NCI-H2171 (cell line): ENCODE measurements at regions not wholly inside any gene's neighbourhood (a gene's known extent, or its start where the extent isn't known, plus 50 kb on each side); places are given as distances from the start of the nearest gene placed in this dataset.

Source experiments
- DNase-seq: peaks from one replicate; lab custom pipeline; 2025; lab: John Stamatoyannopoulos, UW

DNA sequence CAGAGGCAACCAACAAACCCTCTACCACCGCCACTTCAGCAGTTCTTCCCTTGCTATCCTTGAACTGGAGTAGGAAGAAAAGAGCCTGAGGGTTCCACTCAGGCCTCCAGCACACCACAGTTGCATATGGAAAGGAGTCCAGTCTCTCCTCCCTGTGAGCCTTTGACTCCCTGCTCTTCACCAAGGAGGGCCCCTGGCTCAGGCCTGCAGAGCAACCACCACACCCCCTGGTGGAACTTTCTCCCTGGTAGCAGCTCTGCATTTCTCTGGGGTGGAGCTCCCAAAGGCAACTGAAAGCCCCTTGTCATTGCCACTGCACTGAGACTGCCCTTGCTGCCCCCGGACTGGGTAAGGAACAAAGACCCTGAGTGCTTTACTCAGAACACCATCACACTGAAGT lies 1021.5 kb upstream of the ADGRL2 start:
- DNase-seq: no peak

DNA sequence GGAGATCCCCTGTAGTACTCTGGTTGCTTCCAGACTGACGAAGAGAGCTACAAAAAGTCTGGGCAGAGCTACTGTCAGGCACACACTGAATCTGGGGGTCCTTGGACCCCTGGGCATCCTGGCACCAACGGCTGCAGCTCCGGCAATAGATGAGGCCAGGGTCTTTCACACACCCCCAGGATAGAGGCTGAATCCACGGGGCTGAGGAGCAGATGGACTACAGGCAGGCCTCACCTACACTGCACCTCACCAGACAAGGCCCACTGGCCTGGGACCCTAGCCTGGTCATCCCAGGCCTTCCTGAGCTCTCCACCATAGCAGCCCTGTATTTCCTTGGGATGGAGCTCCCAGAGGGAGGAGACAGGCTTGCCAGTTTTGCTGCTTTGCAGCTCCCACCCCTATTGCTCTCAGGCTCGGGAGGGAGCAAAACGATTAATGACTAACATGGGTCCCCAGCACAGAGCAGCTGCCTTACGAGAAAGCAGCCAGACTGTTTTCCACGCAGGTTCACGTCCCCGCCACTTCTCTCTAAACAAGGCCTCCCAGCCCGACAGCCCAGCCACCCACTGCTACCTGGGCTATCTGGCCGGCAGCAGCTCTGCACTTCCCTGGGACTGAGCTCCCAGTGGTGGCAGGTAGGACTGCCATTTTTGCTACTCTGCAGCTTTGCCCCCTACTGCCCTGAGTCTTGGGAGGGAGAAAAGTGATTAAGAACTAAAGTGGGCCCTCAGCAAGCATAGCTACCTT lies 1022.5 kb upstream of the ADGRL2 start:
- DNase-seq: no peak

DNA sequence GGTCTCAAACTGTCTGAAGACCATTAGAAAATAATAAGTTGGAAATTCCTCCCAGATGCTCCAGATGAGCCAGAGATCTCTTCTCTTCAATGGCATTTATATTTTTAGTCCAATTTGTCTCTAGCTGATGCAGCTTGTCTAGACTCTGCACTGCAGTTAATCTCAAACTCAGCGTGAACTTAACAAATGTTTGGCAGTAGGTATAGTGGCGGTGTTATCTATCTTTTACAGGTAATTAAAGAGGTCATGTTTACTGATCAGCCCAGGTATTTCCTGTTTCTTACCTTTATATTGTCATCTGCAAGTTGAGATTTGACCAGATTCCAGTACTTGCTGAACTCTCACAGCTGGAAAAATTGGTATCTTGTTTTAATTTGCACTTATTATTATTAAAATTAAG lies 1024.5 kb upstream of the ADGRL2 start:
- no peak for DNase-seq

DNA sequence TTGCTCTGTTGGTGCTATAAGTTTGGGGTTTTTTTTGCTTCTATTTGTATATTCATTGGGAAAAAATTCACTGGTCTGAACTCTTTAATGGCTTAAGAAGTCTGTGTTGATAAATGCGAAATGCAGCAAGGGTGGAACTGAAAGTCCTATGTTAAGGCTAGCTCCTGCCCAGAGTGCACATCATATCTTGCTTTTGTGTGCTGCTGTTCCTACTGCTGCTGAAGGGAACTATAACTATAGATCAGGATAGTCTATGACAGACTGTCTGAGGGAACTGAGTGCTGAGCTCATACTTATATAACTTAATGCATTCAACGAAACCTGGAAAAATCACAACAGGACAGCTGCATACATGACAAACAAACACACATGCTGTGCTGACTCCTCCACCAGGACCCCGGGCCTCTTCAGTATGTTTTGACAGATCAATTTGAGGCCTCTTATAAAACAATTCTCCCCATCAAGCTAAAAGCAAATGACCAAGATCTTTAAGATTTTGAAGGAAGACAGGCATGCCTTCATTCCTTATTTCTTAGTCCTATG lies 1031.5 kb upstream of the ADGRL2 start:
- no peak for DNase-seq

DNA sequence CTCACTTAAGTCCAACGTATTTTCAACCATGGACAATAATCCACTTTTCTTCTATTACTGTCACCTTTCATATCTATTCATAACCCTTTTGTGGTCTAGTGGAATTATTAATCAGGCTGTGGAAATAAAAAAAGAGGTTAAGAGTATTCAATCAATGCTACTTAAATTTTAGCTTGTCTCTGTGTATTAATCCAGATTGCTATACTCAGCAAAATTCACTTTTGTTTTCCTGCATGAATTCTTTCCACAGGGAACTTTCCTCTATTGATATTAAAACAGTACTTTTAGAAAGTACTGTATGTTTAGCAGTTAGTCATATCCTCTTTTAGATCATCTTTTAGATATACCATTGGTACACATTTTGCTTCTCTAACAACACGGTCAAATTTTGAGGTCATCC lies 1033.0 kb upstream of the ADGRL2 start:
- DNase-seq: no peak

DNA sequence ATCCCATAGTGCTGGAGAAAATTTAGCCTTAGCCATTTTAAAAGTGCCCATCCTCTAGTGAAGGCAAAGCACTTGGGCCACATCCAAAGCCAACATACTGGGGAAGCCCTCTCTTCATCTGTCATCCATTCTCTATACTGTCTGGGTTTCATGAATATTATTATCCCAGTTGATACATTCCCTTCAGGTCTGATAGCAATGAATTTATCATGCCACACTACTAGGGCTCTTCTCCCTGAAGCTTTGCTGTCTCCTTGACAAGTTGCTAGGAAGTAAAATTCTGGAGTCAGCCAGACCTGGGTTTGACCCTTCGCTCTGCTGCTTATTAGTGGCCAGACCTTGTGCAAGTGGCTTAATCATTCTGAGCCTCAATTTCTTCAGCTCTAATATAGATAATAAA lies 1041.4 kb upstream of the ADGRL2 start:
- DNase-seq: no peak

DNA sequence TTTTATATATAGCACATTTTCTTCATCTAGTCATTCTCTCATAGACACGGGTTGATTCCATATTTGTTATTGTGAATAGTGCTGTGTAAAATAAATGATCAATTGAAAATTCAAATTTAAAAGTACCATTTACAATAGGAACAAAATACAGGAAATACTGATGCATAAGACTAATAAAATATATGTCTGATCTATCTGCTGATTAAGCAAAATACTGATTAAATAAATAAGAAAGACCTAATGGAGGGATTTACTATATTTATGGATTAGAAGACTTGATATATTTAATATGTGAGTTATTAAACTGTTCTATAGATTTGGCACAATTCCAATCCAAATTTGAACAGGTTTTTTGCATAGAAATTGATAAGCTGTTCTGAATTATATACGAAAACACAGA lies 1044.8 kb upstream of the ADGRL2 start:
- no peak for DNase-seq

DNA sequence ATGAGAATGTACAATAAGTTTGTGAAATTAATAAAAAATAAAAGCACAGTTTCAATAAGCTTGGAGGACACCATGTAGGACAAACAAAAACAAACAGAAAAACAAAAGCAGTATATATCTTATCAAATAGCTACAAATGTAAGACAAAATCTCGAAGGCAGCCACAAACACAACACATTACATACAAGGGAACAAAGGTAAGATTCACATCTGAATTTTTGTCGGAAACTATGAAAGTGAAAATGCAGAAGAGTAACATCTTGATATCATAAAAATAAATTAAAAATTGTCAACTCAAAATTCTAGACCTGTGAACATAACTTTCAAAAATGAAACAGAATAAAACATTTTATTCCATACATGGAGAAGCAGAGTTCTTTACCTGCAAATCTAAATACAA lies 1049.5 kb upstream of the ADGRL2 start:
- DNase-seq: no peak

DNA sequence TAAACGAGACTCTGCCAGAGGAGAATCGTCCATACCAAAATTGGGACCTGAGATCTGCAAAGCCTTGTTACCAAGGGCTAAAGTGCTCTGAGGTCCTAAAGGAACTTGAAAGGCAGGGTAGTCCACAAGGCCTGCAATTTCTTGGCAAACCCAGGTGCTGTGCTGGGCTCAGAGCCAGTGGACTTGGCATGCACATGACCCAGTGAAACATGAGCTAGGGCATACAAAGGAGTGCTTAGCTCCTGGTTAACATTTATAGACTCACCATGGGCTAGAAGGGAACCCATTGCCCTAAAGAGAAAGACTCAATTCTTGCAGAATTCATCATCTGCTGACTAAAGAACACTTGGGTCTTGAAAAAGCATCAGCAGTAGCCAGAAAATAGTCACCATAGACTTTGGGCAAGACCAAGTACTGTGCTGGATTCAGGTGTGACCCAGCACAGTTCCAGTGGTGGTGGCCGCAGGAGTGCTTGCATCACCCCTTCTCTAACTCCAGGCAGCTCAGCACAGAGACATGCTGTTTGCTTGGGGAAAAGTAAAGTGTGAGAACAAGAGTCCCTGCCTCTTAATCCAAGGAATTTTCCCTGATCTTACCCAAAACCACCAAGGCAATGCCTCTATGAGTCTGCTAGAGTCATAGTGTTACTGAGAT lies 1069.4 kb upstream of the ADGRL2 start:
- no peak for DNase-seq

DNA sequence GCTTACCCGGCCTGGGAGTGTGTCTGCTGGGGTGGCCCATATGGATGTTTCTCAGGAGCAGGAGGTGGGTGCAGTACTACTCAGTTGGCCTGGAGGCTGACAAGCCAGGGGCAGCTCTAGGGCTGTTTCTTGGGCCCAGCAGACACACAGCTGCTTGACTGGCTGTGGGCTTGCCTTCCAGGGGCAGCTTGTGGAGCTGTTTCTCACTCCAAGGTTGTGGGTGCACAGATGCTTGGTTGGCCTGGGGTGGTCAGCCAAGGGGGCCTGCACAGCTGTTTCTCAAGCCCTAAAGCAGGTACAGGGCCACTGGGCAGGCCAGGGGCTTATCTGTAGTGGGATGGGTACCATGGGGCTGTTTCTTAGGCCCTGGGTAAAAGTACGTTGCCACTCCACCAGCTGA lies 1078.1 kb upstream of the ADGRL2 start:
- DNase-seq: no peak

DNA sequence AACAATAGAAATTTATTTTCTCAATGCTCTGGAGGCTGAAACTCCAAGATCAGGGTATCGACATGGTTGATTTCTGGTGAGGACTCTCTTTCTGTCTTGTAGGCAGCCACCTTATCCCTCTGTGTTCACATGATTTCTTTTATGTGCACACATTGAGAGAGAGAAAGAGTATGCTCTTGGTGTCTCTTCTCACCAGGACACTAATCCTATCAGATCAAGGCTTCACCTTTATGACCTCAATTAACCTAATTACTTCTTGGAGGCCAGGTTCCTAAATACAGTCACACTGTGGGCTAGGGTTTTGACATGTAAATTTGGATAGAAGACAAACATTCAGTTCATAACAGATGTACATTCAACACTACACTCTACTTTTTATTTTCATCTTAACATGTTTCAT lies 1094.2 kb upstream of the ADGRL2 start:
- no peak for DNase-seq

DNA sequence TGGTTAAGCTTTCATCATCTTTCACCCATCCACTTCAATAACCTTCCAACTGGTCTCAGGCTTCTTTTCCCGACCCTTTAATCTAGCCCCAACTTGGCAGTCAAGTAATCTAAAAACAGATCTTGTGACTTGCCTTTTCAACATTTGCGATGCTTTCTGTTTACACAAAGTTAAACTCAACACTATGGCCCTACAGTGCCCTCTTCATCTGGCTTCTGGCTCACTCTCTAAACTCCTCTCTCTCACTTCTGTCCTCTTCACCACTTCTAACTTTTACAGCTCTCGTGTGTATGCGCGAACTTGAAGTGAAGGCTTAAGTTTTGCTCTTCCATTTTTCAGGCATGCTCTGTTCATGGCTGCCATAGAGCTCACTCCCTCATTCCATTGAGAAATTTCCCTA lies 1122.3 kb upstream of the ADGRL2 start:
- no peak for DNase-seq

DNA sequence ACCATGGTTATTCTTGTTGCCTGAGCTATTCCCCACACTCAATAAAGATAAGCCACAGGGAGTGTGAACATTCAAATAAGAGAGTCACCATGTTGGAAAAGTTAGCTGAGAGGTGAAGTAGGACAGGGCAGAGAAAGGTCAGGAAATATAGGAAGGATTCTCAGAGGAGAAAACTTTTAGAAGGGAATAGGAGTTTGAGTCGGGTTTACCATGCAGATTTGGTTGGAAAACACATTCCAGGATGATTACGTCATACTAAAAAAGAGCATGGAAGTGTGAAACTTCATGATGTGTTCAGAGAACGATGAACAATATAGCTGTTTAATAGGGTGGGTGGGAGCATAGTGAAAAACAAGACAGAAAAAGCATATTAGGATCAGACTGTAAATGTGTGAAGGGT lies 1125.3 kb upstream of the ADGRL2 start:
- no peak for DNase-seq

DNA sequence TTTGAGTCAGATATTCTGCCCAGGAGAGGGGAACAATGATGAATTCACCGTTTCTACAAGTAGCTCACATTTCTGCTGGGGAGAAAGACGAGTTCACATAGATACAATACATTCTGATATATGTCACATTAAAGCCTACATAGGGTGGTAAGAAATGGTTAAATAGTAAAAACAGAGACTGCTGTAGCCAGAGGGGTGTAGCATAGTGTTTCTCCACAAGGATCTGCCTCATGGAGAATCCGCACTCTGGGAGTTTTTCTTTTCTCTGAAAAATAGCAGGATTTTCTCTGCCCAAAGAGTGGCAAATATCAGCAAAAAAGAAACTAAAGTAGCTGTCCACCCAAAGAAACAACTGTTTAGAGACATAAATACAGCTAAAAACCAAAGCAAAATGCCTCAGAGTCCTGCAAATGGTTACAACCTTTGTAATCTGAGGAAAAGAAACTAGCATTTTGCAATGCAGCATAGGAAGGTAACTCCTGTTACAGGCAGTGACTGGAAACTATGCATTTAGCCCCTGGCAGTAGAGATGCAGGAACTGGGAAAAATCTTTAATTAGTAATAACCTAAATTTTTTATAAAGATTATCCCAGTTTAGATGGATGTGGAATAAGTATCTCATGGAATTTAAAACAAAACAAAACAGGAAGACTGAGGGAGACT lies 1126.7 kb upstream of the ADGRL2 start:
- no peak for DNase-seq

DNA sequence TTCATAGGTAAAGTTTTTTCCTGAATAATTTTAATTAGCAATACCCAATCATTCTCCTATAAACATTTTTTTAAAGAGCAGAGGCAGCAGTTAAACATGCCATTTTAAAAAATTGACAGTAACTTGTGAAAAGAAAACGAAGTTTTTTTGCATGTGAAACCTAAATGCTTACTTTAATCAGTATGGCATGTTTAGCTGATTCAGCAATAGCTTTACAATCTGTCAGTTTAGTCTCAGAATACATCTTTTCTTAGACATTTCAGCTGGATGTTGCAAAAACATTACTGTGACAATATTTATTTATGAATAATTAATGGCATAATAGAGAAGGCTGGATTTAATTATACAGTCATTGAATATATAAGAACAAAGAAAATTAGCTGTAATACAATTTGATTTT lies 1132.4 kb upstream of the ADGRL2 start:
- no peak for DNase-seq

DNA sequence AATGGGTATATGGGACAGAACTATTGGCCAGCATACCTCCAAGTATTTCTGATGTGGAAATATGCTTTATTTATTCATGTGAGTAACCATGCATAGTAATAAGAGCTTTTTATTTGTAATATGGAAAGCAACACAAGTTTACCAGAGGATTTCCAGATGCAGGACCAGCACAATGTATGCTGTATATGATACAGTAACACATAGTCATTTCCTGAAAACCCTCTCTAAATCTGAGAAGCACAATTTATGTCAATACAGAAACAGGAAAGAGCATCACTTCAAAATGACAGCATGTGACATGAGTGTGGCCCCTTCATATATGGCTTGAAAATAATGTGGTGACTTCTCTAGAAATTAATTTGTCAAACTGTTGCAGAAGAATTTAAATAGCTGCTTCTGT lies 1134.7 kb upstream of the ADGRL2 start:
- no peak for DNase-seq

DNA sequence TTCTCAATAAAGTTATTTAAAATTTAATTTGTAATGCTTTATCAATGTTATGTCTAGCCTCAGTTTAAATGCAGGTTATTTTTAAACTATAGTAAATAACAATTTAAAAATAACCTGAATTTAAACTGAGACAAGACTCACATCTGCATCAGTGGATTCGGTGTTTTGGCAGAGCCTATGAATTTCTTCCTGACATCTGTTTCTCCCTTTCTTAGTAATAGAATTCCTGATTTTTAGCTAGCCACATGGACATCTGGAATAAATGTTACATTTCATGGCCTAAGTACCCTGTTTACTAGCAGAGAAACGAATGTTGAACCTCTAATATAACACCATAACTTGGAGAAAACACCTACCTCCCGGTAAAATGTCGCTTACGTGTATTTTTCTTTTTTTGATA lies 1141.6 kb upstream of the ADGRL2 start:
- no peak for DNase-seq

DNA sequence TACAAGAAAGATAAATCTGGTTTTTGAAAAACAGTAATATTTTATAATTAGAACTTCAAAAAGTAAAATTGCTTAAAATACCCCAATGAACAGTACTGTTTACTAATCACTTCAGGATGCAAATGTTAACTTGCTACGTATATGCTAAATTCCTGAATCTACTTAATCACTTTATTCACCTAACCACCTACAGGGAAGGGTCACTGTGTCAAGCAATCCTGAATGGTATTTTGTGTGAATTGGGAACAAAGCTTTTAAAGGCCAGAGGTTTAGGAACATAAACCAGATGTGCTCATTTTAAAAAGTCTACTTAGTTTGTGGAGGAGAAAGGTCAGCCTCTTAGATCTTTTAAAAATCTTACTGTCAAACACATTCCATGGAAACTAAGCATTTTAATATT lies 1143.0 kb upstream of the ADGRL2 start:
- no peak for DNase-seq

DNA sequence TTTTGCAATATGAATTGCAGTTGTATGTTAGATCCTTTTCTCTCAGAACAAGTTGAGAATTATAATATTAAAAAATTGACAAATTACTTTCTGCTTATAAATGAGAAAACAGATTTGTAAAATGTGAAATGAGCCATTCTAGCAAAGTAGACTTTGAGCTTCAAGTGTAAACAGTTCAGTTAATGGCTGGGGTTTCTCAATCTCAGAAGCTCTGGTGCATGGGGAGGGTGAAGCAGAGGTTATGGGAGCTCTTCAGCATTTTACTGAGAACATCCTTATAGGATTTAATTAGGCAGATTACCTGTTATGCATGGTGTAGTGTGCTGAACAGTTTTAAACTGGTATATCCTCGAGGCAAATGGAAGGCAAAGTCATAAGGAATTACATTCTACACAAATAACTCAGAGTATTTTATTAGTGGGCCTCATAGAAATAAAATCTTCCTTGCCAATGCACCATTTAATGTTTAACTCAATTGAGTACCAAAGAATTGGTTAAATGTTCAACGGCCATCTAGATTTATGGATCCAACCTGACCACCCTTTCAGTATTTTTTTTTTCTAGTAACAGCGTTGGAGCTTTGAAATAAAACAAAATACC lies 1143.6 kb upstream of the ADGRL2 start:
- DNase-seq: no peak

DNA sequence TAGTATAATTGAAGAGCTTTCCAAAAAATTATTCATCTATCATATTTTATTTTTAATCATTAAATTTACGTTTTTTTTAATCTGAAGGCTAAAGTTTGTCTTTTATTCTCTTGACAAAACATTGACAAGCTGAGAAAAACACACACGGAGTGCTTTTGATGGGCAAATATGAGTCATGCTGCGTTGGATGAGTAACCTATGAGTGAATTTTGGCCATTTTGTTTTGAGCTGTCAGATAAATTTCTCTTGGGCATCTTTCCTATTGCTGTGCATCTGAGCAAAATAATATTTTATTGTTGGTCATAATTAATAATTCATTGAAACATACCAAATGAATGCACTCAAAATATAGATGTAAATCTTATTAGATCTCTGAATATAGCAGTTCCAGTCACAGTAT lies 1144.1 kb upstream of the ADGRL2 start:
- DNase-seq: no peak

DNA sequence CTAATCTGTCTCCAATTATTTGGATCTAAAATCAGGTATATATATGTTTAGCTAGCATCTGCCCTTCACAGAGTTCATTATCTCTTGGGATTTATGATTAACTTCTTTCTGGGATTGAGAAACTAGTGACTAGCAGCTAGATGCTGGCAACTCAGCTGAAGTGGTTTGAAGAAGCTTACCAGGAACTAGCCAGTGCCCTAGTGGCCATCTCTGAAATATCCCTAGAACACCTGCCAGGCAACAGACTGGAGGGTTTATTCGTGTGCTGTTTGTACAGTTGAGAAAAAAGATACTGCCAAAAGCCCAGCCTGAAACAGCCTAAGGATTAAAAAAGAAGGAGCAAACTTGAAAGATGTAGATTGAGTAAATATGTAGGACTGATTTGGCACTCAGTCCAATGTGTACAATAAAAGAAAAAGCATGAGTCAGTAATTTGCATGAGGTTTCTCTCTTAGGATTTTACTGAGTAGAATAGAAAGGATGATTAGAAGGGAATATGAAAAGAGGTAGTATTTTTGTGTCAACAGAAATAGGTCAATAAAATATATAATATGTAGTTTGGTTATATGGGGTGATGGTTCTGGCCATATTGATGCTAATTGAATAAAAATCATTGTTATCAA lies 1144.6 kb upstream of the ADGRL2 start:
- no peak for DNase-seq

DNA sequence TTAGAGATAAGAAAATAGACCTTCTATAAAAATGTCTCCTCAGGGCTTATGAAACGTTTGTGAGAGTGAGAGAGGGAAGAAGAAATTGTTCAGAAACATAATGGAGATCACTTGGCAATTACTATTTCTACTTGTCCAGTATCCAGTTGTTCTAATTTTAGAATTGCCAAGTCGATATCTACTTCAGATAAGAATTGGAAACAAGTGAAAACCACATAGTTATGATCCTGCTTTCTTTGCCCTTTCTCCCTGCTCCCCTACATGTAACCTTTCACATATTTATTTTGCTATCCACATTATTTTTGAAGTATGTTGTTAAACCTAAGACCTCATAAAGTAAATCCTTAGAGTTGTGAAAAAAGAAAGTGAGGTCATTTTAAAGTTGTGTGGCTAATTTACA lies 1154.7 kb upstream of the ADGRL2 start:
- DNase-seq: no peak
